ENCODE measurements at regions not wholly inside any gene's neighbourhood (a gene's known extent, or its start where the extent isn't known, plus 50 kb on each side); places are given as distances from the start of the nearest gene placed in this dataset.
A peak's percentile ranks its signal among the peaks of the same experiment; 100 is the strongest.

- no peak for DNase-seq (ENCODE audit: low read depth)
- no peak for TF ChIP-seq CTCF (conservative IDR thresholded peaks at IDR 0.05; ENCODE audit: low read depth, low read length)
- no peak overlapping the region for H3K4me3 ChIP-seq (ENCODE audit: low read depth, low read length)
Observed at GRCh38 chr9:13627071-13627470, 347.6 kb upstream of the MPDZ start.

GRCh38 chr9:13626601-13627000, 347.1 kb upstream of the MPDZ start:
- H3K4me3 ChIP-seq (ENCODE audit: low read depth, low read length): no peak overlapping the region

GRCh38 chr9:13621872-13622564, 342.5 kb upstream of the MPDZ start:
- DNase-seq (ENCODE audit: low read depth): no peak
- no peak overlapping the region for H3K4me3 ChIP-seq (ENCODE audit: low read depth, low read length)
- TF ChIP-seq CTCF (conservative IDR thresholded peaks at IDR 0.05; ENCODE audit: low read depth, low read length): no peak

More at GRCh38 chr9:13626601-13627000, 347.1 kb upstream of the MPDZ start:
- TF ChIP-seq CTCF (conservative IDR thresholded peaks at IDR 0.05; ENCODE audit: low read depth, low read length): no peak
- DNase-seq (ENCODE audit: low read depth): no peak

GRCh38 chr9:13616491-13617035, 337.1 kb upstream of the MPDZ start:
- DNase-seq (ENCODE audit: low read depth): no peak
- no peak for TF ChIP-seq CTCF (conservative IDR thresholded peaks at IDR 0.05; ENCODE audit: low read depth, low read length)

GRCh38 chr9:13615660-13616490, 336.4 kb upstream of the MPDZ start:
- DNase-seq (ENCODE audit: low read depth): peak; percentile 15
- H3K4me3 ChIP-seq (ENCODE audit: low read depth, low read length): no peak overlapping the region
- TF ChIP-seq CTCF (conservative IDR thresholded peaks at IDR 0.05; ENCODE audit: low read depth, low read length): no peak

More at GRCh38 chr9:13616491-13617035, 337.1 kb upstream of the MPDZ start:
- H3K4me3 ChIP-seq (ENCODE audit: low read depth, low read length): no peak overlapping the region

GRCh38 chr9:13614060-13614459, 334.6 kb upstream of the MPDZ start:
- no peak for DNase-seq (ENCODE audit: low read depth)
- H3K4me3 ChIP-seq (ENCODE audit: low read depth, low read length): no peak overlapping the region
- no peak for TF ChIP-seq CTCF (conservative IDR thresholded peaks at IDR 0.05; ENCODE audit: low read depth, low read length)

Data from choroid plexus epithelial cell (primary cell).